ENCODE measurements at regions not wholly inside any gene's neighbourhood (a gene's known extent, or its start where the extent isn't known, plus 50 kb on each side); places are given as distances from the start of the nearest gene placed in this dataset.

DNA sequence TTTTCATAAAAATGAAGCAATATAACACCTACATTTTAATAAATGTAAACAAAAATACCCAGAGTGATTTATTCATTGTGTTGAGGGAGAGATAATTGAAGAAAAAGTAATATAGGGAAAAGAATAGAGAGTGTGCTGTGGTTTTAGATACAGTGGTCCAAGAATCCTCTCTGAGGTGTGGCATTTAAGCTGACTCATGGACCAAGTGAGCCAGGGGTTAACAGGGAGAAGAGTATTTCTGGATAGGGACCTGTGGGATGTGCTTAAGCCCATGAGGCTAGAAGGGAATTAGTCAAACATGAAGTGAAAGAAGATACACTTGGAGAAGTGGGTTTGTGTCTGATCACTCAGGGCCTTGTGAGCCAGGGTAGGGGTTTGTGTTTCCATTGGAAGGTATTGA, 680.7 kb upstream of the GRM7 start:
- TF ChIP-seq, protein P1, sequence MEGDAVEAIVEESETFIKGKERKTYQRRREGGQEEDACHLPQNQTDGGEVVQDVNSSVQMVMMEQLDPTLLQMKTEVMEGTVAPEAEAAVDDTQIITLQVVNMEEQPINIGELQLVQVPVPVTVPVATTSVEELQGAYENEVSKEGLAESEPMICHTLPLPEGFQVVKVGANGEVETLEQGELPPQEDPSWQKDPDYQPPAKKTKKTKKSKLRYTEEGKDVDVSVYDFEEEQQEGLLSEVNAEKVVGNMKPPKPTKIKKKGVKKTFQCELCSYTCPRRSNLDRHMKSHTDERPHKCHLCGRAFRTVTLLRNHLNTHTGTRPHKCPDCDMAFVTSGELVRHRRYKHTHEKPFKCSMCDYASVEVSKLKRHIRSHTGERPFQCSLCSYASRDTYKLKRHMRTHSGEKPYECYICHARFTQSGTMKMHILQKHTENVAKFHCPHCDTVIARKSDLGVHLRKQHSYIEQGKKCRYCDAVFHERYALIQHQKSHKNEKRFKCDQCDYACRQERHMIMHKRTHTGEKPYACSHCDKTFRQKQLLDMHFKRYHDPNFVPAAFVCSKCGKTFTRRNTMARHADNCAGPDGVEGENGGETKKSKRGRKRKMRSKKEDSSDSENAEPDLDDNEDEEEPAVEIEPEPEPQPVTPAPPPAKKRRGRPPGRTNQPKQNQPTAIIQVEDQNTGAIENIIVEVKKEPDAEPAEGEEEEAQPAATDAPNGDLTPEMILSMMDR (IDR thresholded peaks at IDR 0.05; ENCODE audit: insufficient read depth, low read length, poor library complexity, severe bottlenecking): no peak
- TF ChIP-seq EZH2phosphoT487 (conservative IDR thresholded peaks at IDR 0.05; ENCODE audit: low read length): no peak
